Spleen (tissue), 11 donors: ENCODE measurements at regions not wholly inside any gene's neighbourhood (a gene's known extent, or its start where the extent isn't known, plus 50 kb on each side); places are given as distances from the start of the nearest gene placed in this dataset.

ENCODE experiments used
- DNase-seq: peaks from one replicate; pipeline ENCODE4 v3.0.0-alpha.2; 2020
- H3K27ac ChIP-seq, 8 donors: fragments of 200-600 bp; sonication (generic) in 7 of 8; 1 replicate in 4 of 8; 2 replicates in 4 of 8; pipeline versions ENCODE4 v1.5.0 to v1.8.0; 2016 to 2021; ENCODE audit warnings: inconsistent platforms in 4 of 8, mild to moderate bottlenecking in 4 of 8, moderate library complexity in 1 of 8
- H3K27me3 ChIP-seq, 7 donors: fragments of 200-600 bp; sonication (generic) in 6 of 7; replicated peaks in 1 of 7; 1 replicate in 4 of 7; 2 replicates in 3 of 7; pipeline versions ENCODE4 v1.5.0 to v1.8.0; 2016 to 2021; ENCODE audit warnings: inconsistent platforms in 3 of 7, mild to moderate bottlenecking in 1 of 7
- H3K36me3 ChIP-seq, 6 donors: fragments of 200-600 bp; sonication (generic) in 5 of 6; 1 replicate in 4 of 6; 2 replicates in 2 of 6; pipeline versions ENCODE4 v1.5.0 to v1.8.0; 2016 to 2021; ENCODE audit warnings: inconsistent platforms in 2 of 6
- H3K4me1 ChIP-seq, 6 donors: fragments of 200-600 bp; sonication (generic) in 5 of 6; 1 replicate in 3 of 6; 2 replicates in 3 of 6; pipeline versions ENCODE4 v1.5.0 to v1.8.0; 2016 to 2021; ENCODE audit warnings: inconsistent platforms in 3 of 6
- H3K4me3 ChIP-seq, 8 donors: fragments of 200-600 bp; sonication (generic) in 7 of 8; 1 replicate in 4 of 8; 2 replicates in 4 of 8; pipeline versions ENCODE4 v1.5.0 to v1.8.0; 2016 to 2021; ENCODE audit warnings: inconsistent platforms in 4 of 8, mild to moderate bottlenecking in 4 of 8, moderate library complexity in 2 of 8
- H3K9me3 ChIP-seq, 8 donors: fragments of 200-600 bp; sonication (generic) in 7 of 8; 1 replicate in 4 of 8; 2 replicates in 4 of 8; pipeline versions ENCODE4 v1.5.0 to v1.8.0; 2016 to 2021; ENCODE audit warnings: inconsistent platforms in 4 of 8
- CTCF ChIP-seq, 11 experiments: fragments of 200-600 bp in 7 of 11; fragments of 450-650 bp in 4 of 11; sonication (generic) in 4 of 11; IDR thresholded peaks in 8 of 11; conservative IDR thresholded peaks in 3 of 11; 1 replicate in 7 of 11; 2 replicates in 4 of 11; pipeline versions ENCODE4 v1.4.0 to v1.8.0; 2016 to 2021; ENCODE audit warnings: antibody characterized with exemption in 11 of 11, inconsistent platforms in 4 of 11, mild to moderate bottlenecking in 1 of 11
- POLR2A ChIP-seq, 3 donors: fragments of 450-650 bp; IDR thresholded peaks; one replicate each; pipeline ENCODE4 v1.5.1; 2017; ENCODE audit warnings: antibody characterized with exemption in 3 of 3, mild to moderate bottlenecking in 1 of 3
- POLR2AphosphoS5 ChIP-seq, 3 donors: sonication (generic); formaldehyde crosslinking; IDR thresholded peaks; one replicate each; pipeline ENCODE4 v1.5.1; 2017; ENCODE audit warnings: antibody characterized with exemption in 3 of 3
- WGBS, 5 donors: extraction: QIAGEN DNeasy Blood & Tissue Kit in 3 of 5; methylation state at CpG; one replicate each; pipeline versions ENCODE4 v1.1.5 to v1.1.7; 2013 to 2018; 5-methylcytosine and 5-hydroxymethylcytosine counted together
- intact Hi-C: fragments of 100-400 bp; cut with DNase I; formaldehyde crosslinking; loops from one replicate; pipeline ENCODE4 v1.15.0; 2023; ENCODE audit warnings: low total_unique reads
- donor health status: healthy with polysubstance abuse.
- donor health status: DM: no; HTN: no; CAD: no; lungs with moderate emphysema.
- donor health status: DM: no; HTN: no; CAD: no.
- donor health status: Bipolar disorder and iron deficiency.
- donor health status: healthy.
- donor health status: DM: no; HTN: no; CAD: no.
- donor health status: DM: yes; HTN: yes; CAD: no.

- no peak for TF ChIP-seq POLR2A (IDR thresholded peaks at IDR 0.05)
- no peak for TF ChIP-seq CTCF (IDR thresholded peaks at IDR 0.05 in 8 of 11, conservative IDR thresholded peaks at IDR 0.05 in 3 of 11)
- H3K27me3 ChIP-seq, result no peaks in the 10 kb centered on the region
- H3K4me1 ChIP-seq, result no peaks in the 10 kb centered on the region
- no peak overlapping the region for H3K4me3 ChIP-seq
- H3K36me3 ChIP-seq, result no peaks in the 10 kb centered on the region
- no peak for DNase-seq
- intact Hi-C loops, result no loop called here
- no peaks in the 10 kb centered on the region for H3K9me3 ChIP-seq
- H3K27ac ChIP-seq, result no peak overlapping the region
These were observed 122.8 kb upstream of the MTNR1B start for GRCh38 chr11:92846491-92847125.

- Histone ChIP-seq H3K27ac (no peak overlapping the region), H3K36me3 (no peaks in the 10 kb centered on the region), H3K9me3 (no peaks in the 10 kb centered on the region), H3K27me3 (no peaks in the 10 kb centered on the region), H3K4me1 (no peaks in the 10 kb centered on the region), H3K4me3 (no peak overlapping the region)
- DNase-seq, result no peak
- WGBS, 5 donors, result 82 to 97% (median 92%) methylated on average over 4 of the region's 4 CpGs
- TF ChIP-seq POLR2A (IDR thresholded peaks at IDR 0.05), result no peak
- no peak for TF ChIP-seq POLR2AphosphoS5 (IDR thresholded peaks at IDR 0.05)
- no peak for TF ChIP-seq CTCF (IDR thresholded peaks at IDR 0.05 in 8 of 11, conservative IDR thresholded peaks at IDR 0.05 in 3 of 11)
- intact Hi-C loops, result no loop called here
These were observed 120.9 kb upstream of the MTNR1B start for GRCh38 chr11:92848578-92848977.

GRCh38 chr11:92850296-92850826 lies 119.1 kb upstream of the MTNR1B start:
- Histone ChIP-seq H3K4me3 (no peak overlapping the region), H3K27me3 (peaks cover 0 to 8% (median 0%) of the 10 kb centered on the region in 7 donors), H3K9me3 (no peaks in the 10 kb centered on the region), H3K36me3 (no peaks in the 10 kb centered on the region), H3K4me1 (no peaks in the 10 kb centered on the region), H3K27ac (no peak overlapping the region)
- TF ChIP-seq POLR2AphosphoS5 (IDR thresholded peaks at IDR 0.05) (no peak), CTCF (IDR thresholded peaks at IDR 0.05 in 8 of 11, conservative IDR thresholded peaks at IDR 0.05 in 3 of 11) (no peak), POLR2A (IDR thresholded peaks at IDR 0.05) (no peak)
- WGBS, 5 donors, result 74 to 90% (median 80%) methylated on average over 4 of the region's 4 CpGs
- intact Hi-C loops, result no loop called here
- no peak for DNase-seq

- TF ChIP-seq POLR2A (IDR thresholded peaks at IDR 0.05) (no peak), CTCF (IDR thresholded peaks at IDR 0.05 in 8 of 11, conservative IDR thresholded peaks at IDR 0.05 in 3 of 11) (no peak), POLR2AphosphoS5 (IDR thresholded peaks at IDR 0.05) (no peak)
- intact Hi-C loops, result no loop called here
- Histone ChIP-seq H3K27me3 (peaks cover 0 to 14% (median 0%) of the 10 kb centered on the region in 7 donors), H3K27ac (no peak overlapping the region), H3K36me3 (no peaks in the 10 kb centered on the region), H3K4me3 (no peak overlapping the region), H3K9me3 (no peaks in the 10 kb centered on the region), H3K4me1 (no peaks in the 10 kb centered on the region)
- no peak for DNase-seq
These were observed 117.2 kb upstream of the MTNR1B start for GRCh38 chr11:92852229-92852628.
